Iris pigment epithelial cell (primary cell): ENCODE measurements at regions not wholly inside any gene's neighbourhood (a gene's known extent, or its start where the extent isn't known, plus 50 kb on each side); places are given as distances from the start of the nearest gene placed in this dataset.

Experiments used
- DNase-seq: peaks from one replicate; pipeline ENCODE4 v3.0.0-alpha.2; 2011; ENCODE audit warnings: low read depth

- no peak for DNase-seq
These were observed 138.1 kb upstream of the GPR149 start for GRCh38 chr3:154568064-154568463.

- no peak for DNase-seq
These were observed 129.6 kb upstream of the GPR149 start for GRCh38 chr3:154559623-154560022.

GRCh38 chr3:154552338-154552737 is 122.3 kb upstream of the GPR149 start:
- DNase-seq = no peak

GRCh38 chr3:154549391-154549790 is 119.4 kb upstream of the GPR149 start:
- no peak for DNase-seq

- no peak for DNase-seq
These were observed 118.4 kb upstream of the GPR149 start for GRCh38 chr3:154548341-154548740.

- no peak for DNase-seq
These were observed 112.8 kb upstream of the GPR149 start for GRCh38 chr3:154542837-154543236.

- DNase-seq = no peak
These were observed 111.1 kb upstream of the GPR149 start for GRCh38 chr3:154540950-154541604.

- DNase-seq = no peak
These were observed 108.8 kb upstream of the GPR149 start for GRCh38 chr3:154538566-154539360.

GRCh38 chr3:154536751-154537150 is 106.8 kb upstream of the GPR149 start:
- DNase-seq = no peak

GRCh38 chr3:154522036-154522602 is 92.1 kb upstream of the GPR149 start:
- no peak for DNase-seq

GRCh38 chr3:154517404-154517803 is 87.4 kb upstream of the GPR149 start:
- DNase-seq = no peak

GRCh38 chr3:154515921-154516320 is 85.9 kb upstream of the GPR149 start:
- DNase-seq = no peak

- no peak for DNase-seq
These were observed 80.8 kb upstream of the GPR149 start for GRCh38 chr3:154510780-154511179.

GRCh38 chr3:154507727-154508126 is 77.7 kb upstream of the GPR149 start:
- no peak for DNase-seq

GRCh38 chr3:154496978-154497377 is 67.0 kb upstream of the GPR149 start:
- DNase-seq = peak; percentile 0

GRCh38 chr3:154496540-154496939 is 66.5 kb upstream of the GPR149 start:
- DNase-seq = no peak

- no peak for DNase-seq
These were observed 57.0 kb upstream of the GPR149 start for GRCh38 chr3:154486949-154487348.

GRCh38 chr3:154482507-154482906 is 52.5 kb upstream of the GPR149 start:
- no peak for DNase-seq

- DNase-seq = no peak
These were observed 50.0 kb upstream of the GPR149 start for GRCh38 chr3:154480033-154480432.
